Inflammatory macrophage (primary cell): ENCODE measurements at regions not wholly inside any gene's neighbourhood (a gene's known extent, or its start where the extent isn't known, plus 50 kb on each side); places are given as distances from the start of the nearest gene placed in this dataset.

Experiments
- DNase-seq, 2 donors: peaks; one replicate each; pipeline ENCODE4 v3.0.0-alpha.2; 2020 to 2022

- no peak for DNase-seq
Observed at GRCh38 chr1:81381881-81382280, 418.9 kb upstream of the ADGRL2 start.

- no peak for DNase-seq
Observed at GRCh38 chr1:81380436-81380835, 420.3 kb upstream of the ADGRL2 start.

GRCh38 chr1:81379430-81379829 is 421.3 kb upstream of the ADGRL2 start:
- no peak for DNase-seq

GRCh38 chr1:81377406-81377805 is 423.3 kb upstream of the ADGRL2 start:
- DNase-seq: no peak

GRCh38 chr1:81375884-81376548 is 424.7 kb upstream of the ADGRL2 start:
- DNase-seq: no peak

- DNase-seq: no peak
Observed at GRCh38 chr1:81374481-81374880, 426.3 kb upstream of the ADGRL2 start.

GRCh38 chr1:81371864-81372263 is 428.9 kb upstream of the ADGRL2 start:
- DNase-seq: no peak

- no peak for DNase-seq
Observed at GRCh38 chr1:81369833-81370232, 430.9 kb upstream of the ADGRL2 start.

GRCh38 chr1:81366173-81366572 is 434.6 kb upstream of the ADGRL2 start:
- DNase-seq: no peak

- DNase-seq: no peak
Observed at GRCh38 chr1:81364088-81364487, 436.6 kb upstream of the ADGRL2 start.

GRCh38 chr1:81358151-81358550 is 442.6 kb upstream of the ADGRL2 start:
- DNase-seq: no peak

- no peak for DNase-seq
Observed at GRCh38 chr1:81351864-81352263, 448.9 kb upstream of the ADGRL2 start.

- DNase-seq: no peak
Observed at GRCh38 chr1:81349194-81349965, 451.4 kb upstream of the ADGRL2 start.

- DNase-seq: no peak
Observed at GRCh38 chr1:81345110-81345509, 455.6 kb upstream of the ADGRL2 start.

- DNase-seq: no peak
Observed at GRCh38 chr1:81340239-81340638, 460.5 kb upstream of the ADGRL2 start.

- no peak for DNase-seq
Observed at GRCh38 chr1:81337226-81337625, 463.5 kb upstream of the ADGRL2 start.

GRCh38 chr1:81335876-81336275 is 464.9 kb upstream of the ADGRL2 start:
- DNase-seq: no peak

GRCh38 chr1:81330521-81330920 is 470.2 kb upstream of the ADGRL2 start:
- no peak for DNase-seq

- DNase-seq: no peak
Observed at GRCh38 chr1:81330111-81330510, 470.6 kb upstream of the ADGRL2 start.

- no peak for DNase-seq
Observed at GRCh38 chr1:81329041-81329440, 471.7 kb upstream of the ADGRL2 start.

GRCh38 chr1:81327743-81328142 is 473.0 kb upstream of the ADGRL2 start:
- DNase-seq: no peak

- DNase-seq: no peak
Observed at GRCh38 chr1:81327103-81327710, 473.5 kb upstream of the ADGRL2 start.

- no peak for DNase-seq
Observed at GRCh38 chr1:81326212-81326611, 474.5 kb upstream of the ADGRL2 start.

- DNase-seq: no peak
Observed at GRCh38 chr1:81325397-81325796, 475.3 kb upstream of the ADGRL2 start.
